Esophagus muscularis mucosa (tissue), 4 donors: ENCODE measurements at regions not wholly inside any gene's neighbourhood (a gene's known extent, or its start where the extent isn't known, plus 50 kb on each side); places are given as distances from the start of the nearest gene placed in this dataset.
"Not testable (repeated sequence)": the region's sequence is repeated elsewhere in the genome, so short reads cannot be mapped to it uniquely, and the experiment has no call there.

ENCODE experiments used
- DNase-seq: peaks from one replicate; pipeline ENCODE4 v3.0.0-alpha.2; 2017; ENCODE audit errors: extremely low spot score
- H3K27ac ChIP-seq, 4 donors: fragments of 200-600 bp; sonication (generic); replicated peaks in 1 of 4; 1 replicate in 3 of 4; 2 replicates in 1 of 4; pipeline ENCODE4 v1.5.1; 2016 to 2019; ENCODE audit warnings: mild to moderate bottlenecking in 1 of 4
- H3K27me3 ChIP-seq, 4 donors: fragments of 200-600 bp; sonication (generic); one replicate each; pipeline versions ENCODE4 v1.5.1 to v1.6.0; 2016 to 2019
- H3K36me3 ChIP-seq, 4 donors: fragments of 200-600 bp; sonication (generic); one replicate each; pipeline ENCODE4 v1.5.1; 2016 to 2019
- H3K4me1 ChIP-seq, 4 donors: fragments of 200-600 bp; sonication (generic); one replicate each; pipeline ENCODE4 v1.5.1; 2016 to 2019
- H3K4me3 ChIP-seq, 4 donors: fragments of 200-600 bp; sonication (generic); 1 replicate in 2 of 4; 2 replicates in 2 of 4; pipeline ENCODE4 v1.5.1; 2016 to 2019; ENCODE audit warnings: mild to moderate bottlenecking in 4 of 4, moderate library complexity in 1 of 4
- H3K9me3 ChIP-seq, 4 donors: fragments of 200-600 bp; sonication (generic); 1 replicate in 3 of 4; 2 replicates in 1 of 4; pipeline ENCODE4 v1.5.1; 2016 to 2019
- CTCF ChIP-seq, 3 experiments: fragments of 200-600 bp in 2 of 3; fragments of 450-650 bp in 1 of 3; sonication (generic) in 2 of 3; IDR thresholded peaks; one replicate each; pipeline ENCODE4 v1.5.1; 2017 to 2019; ENCODE audit warnings: antibody characterized with exemption in 3 of 3, mild to moderate bottlenecking in 2 of 3, moderate library complexity in 1 of 3
- EP300 ChIP-seq: sonication (generic); formaldehyde crosslinking; IDR thresholded peaks from one replicate; pipeline ENCODE4 v1.6.1; 2017; ENCODE audit warnings: antibody characterized with exemption
- POLR2A ChIP-seq: fragments of 450-650 bp; IDR thresholded peaks from one replicate; pipeline ENCODE4 v1.6.1; 2017; ENCODE audit warnings: antibody characterized with exemption, moderate library complexity, mild to moderate bottlenecking, low read depth
- POLR2AphosphoS5 ChIP-seq, 2 donors: sonication (generic); formaldehyde crosslinking; IDR thresholded peaks; one replicate each; pipeline ENCODE4 v1.6.1; 2017; ENCODE audit warnings: antibody characterized with exemption in 2 of 2
- WGBS: methylation state at CpG from one replicate; pipeline ENCODE4 v1.1.5; 2018; 5-methylcytosine and 5-hydroxymethylcytosine counted together
- intact Hi-C: fragments of 100-400 bp; cut with DNase I; formaldehyde crosslinking; loops from one replicate; pipeline ENCODE4 v1.15.1; 2023

- Histone ChIP-seq H3K4me3 (no peak overlapping the region), H3K4me1 (no peaks in the 10 kb centered on the region), H3K36me3 (no peaks in the 10 kb centered on the region), H3K27me3 (no peaks in the 10 kb centered on the region), H3K9me3 (no peaks in the 10 kb centered on the region), H3K27ac (no peak overlapping the region)
- TF ChIP-seq POLR2AphosphoS5 (IDR thresholded peaks at IDR 0.05), result no peak
- no peak for TF ChIP-seq EP300
- TF ChIP-seq CTCF (IDR thresholded peaks at IDR 0.05), result no peak
- TF ChIP-seq POLR2A, result no peak
- WGBS, result 88% methylated on average over 3 of the region's 3 CpGs
- intact Hi-C loops, result no loop called here
- no peak for DNase-seq
Measured at GRCh38 chr13:88840085-88840484, 1168.9 kb downstream of the SLITRK5 start.

GRCh38 chr13:88852293-88852692 is 1181.1 kb downstream of the SLITRK5 start:
- H3K4me3 ChIP-seq, H3K9me3 ChIP-seq, H3K27ac ChIP-seq, H3K36me3 ChIP-seq, DNase-seq, H3K4me1 ChIP-seq, intact Hi-C loops, H3K27me3 ChIP-seq: not testable (repeated sequence)
- 89% methylated on average over 6 of the region's 6 CpGs for WGBS

- no peaks in the 10 kb centered on the region for H3K4me1 ChIP-seq
- no peak overlapping the region for H3K27ac ChIP-seq
- TF ChIP-seq EP300 (no peak), CTCF (IDR thresholded peaks at IDR 0.05) (no peak), POLR2AphosphoS5 (IDR thresholded peaks at IDR 0.05) (no peak), POLR2A (no peak)
- no peak overlapping the region for H3K4me3 ChIP-seq
- intact Hi-C loops, result no loop called here
- no peaks in the 10 kb centered on the region for H3K27me3 ChIP-seq
- no peak for DNase-seq
- no peaks in the 10 kb centered on the region for H3K36me3 ChIP-seq
- H3K9me3 ChIP-seq, result no peaks in the 10 kb centered on the region
- WGBS, result 100% methylated on average over 1 of the region's 1 CpG
Measured at GRCh38 chr13:88857256-88857655, 1186.1 kb downstream of the SLITRK5 start.

- H3K27me3 ChIP-seq, result no peaks in the 10 kb centered on the region
- intact Hi-C loops, result no loop called here
- no peak overlapping the region for H3K27ac ChIP-seq
- no peaks in the 10 kb centered on the region for H3K9me3 ChIP-seq
- TF ChIP-seq EP300 (no peak), POLR2A (no peak)
- no peak for DNase-seq
- no peaks in the 10 kb centered on the region for H3K4me1 ChIP-seq
- 70% methylated on average over 2 of the region's 2 CpGs for WGBS
- no peak overlapping the region for H3K4me3 ChIP-seq
- H3K36me3 ChIP-seq, result no peaks in the 10 kb centered on the region
Measured at GRCh38 chr13:88862095-88862620, 1191.0 kb downstream of the SLITRK5 start.

GRCh38 chr13:88863116-88863515 is 1191.9 kb downstream of the SLITRK5 start:
- intact Hi-C loops, result no loop called here
- H3K9me3 ChIP-seq, result no peaks in the 10 kb centered on the region
- no peaks in the 10 kb centered on the region for H3K4me1 ChIP-seq
- no peak for DNase-seq
- TF ChIP-seq EP300 (no peak), POLR2A (no peak), CTCF (IDR thresholded peaks at IDR 0.05) (no peak), POLR2AphosphoS5 (IDR thresholded peaks at IDR 0.05) (no peak)
- no peaks in the 10 kb centered on the region for H3K36me3 ChIP-seq
- H3K27me3 ChIP-seq, result no peaks in the 10 kb centered on the region
- H3K27ac ChIP-seq, result no peak overlapping the region
- WGBS, result 92% methylated on average over 4 of the region's 4 CpGs
- H3K4me3 ChIP-seq, result no peak overlapping the region

GRCh38 chr13:88866195-88866594 is 1195.0 kb downstream of the SLITRK5 start:
- no peak overlapping the region for H3K27ac ChIP-seq
- H3K9me3 ChIP-seq, result no peaks in the 10 kb centered on the region
- TF ChIP-seq POLR2AphosphoS5 (IDR thresholded peaks at IDR 0.05) (no peak), POLR2A (no peak), CTCF (IDR thresholded peaks at IDR 0.05) (no peak), EP300 (no peak)
- H3K27me3 ChIP-seq, result no peaks in the 10 kb centered on the region
- H3K36me3 ChIP-seq, result no peaks in the 10 kb centered on the region
- intact Hi-C loops, result no loop called here
- H3K4me3 ChIP-seq, result no peak overlapping the region
- no peak for DNase-seq
- H3K4me1 ChIP-seq, result no peaks in the 10 kb centered on the region
- WGBS, result 90% methylated on average over 5 of the region's 5 CpGs
